Glutamatergic neuron (in vitro differentiated cells): ENCODE measurements at regions not wholly inside any gene's neighbourhood (a gene's known extent, or its start where the extent isn't known, plus 50 kb on each side); places are given as distances from the start of the nearest gene placed in this dataset.

ENCODE experiments used
- DNase-seq: peaks from one replicate; pipeline ENCODE4 v3.0.0; 2022
- H3K27ac Mint-ChIP-seq: one replicate; pipeline ENCODE4 v1.8.0; 2020; ENCODE audit warnings: mild to moderate bottlenecking, mixed read lengths, inconsistent platforms; ENCODE audit not compliant: unreplicated experiment
- H3K27me3 Mint-ChIP-seq: one replicate; pipeline ENCODE4 v1.8.0; 2020; ENCODE audit warnings: mild to moderate bottlenecking, moderate library complexity, mixed read lengths, inconsistent platforms; ENCODE audit not compliant: unreplicated experiment
- H3K36me3 Mint-ChIP-seq: one replicate; pipeline ENCODE4 v1.8.0; 2020; ENCODE audit warnings: mild to moderate bottlenecking, mixed read lengths, inconsistent platforms; ENCODE audit not compliant: unreplicated experiment
- H3K4me1 Mint-ChIP-seq: one replicate; pipeline ENCODE4 v1.8.0; 2020; ENCODE audit warnings: mild to moderate bottlenecking, low read depth, mixed read lengths, inconsistent platforms; ENCODE audit not compliant: unreplicated experiment
- H3K4me3 Mint-ChIP-seq: one replicate; pipeline ENCODE4 v1.8.0; 2020; ENCODE audit warnings: mild to moderate bottlenecking, mixed read lengths, inconsistent platforms; ENCODE audit not compliant: unreplicated experiment
- H3K9me3 Mint-ChIP-seq: one replicate; pipeline ENCODE4 v1.8.0; 2020; ENCODE audit warnings: mild to moderate bottlenecking, moderate library complexity, mixed read lengths, inconsistent platforms; ENCODE audit not compliant: unreplicated experiment
- CTCF ChIP-seq: fragments of 200-600 bp; sonication (generic); IDR thresholded peaks from one replicate; pipeline ENCODE4 v1.5.0; 2021; ENCODE audit not compliant: partially characterized antibody, unreplicated experiment

- Mint-ChIP-seq H3K36me3 (peaks cover 9% of the 10 kb centered on the region), H3K4me3 (no peak overlapping the region), H3K4me1 (no peaks in the 10 kb centered on the region), H3K27me3 (peaks cover 4% of the 10 kb centered on the region), H3K27ac (no peak overlapping the region), H3K9me3 (no peaks in the 10 kb centered on the region)
- DNase-seq, result no peak
- TF ChIP-seq CTCF, result no peak
These were observed 173.5 kb downstream of the PSMG1 start for GRCh38 chr21:39009587-39010225.

GRCh38 chr21:39007985-39008384 lies 175.3 kb downstream of the PSMG1 start:
- no peak for TF ChIP-seq CTCF
- Mint-ChIP-seq H3K27ac (no peak overlapping the region), H3K4me3 (no peak overlapping the region), H3K27me3 (peaks cover 4% of the 10 kb centered on the region), H3K9me3 (no peaks in the 10 kb centered on the region), H3K36me3 (peaks cover 9% of the 10 kb centered on the region), H3K4me1 (no peaks in the 10 kb centered on the region)
- DNase-seq, result no peak

GRCh38 chr21:39007532-39007931 lies 175.7 kb downstream of the PSMG1 start:
- Mint-ChIP-seq H3K27ac (no peak overlapping the region), H3K36me3 (peaks cover 9% of the 10 kb centered on the region), H3K4me1 (no peaks in the 10 kb centered on the region), H3K27me3 (peaks cover 4% of the 10 kb centered on the region), H3K9me3 (no peaks in the 10 kb centered on the region), H3K4me3 (no peak overlapping the region)
- no peak for DNase-seq
- TF ChIP-seq CTCF, result no peak

GRCh38 chr21:39006571-39007311 lies 176.5 kb downstream of the PSMG1 start:
- no peak for DNase-seq
- no peak for TF ChIP-seq CTCF
- peaks cover 4% of the 10 kb centered on the region for H3K27me3 Mint-ChIP-seq
- H3K27ac Mint-ChIP-seq, result no peak overlapping the region
- peaks cover 9% of the 10 kb centered on the region for H3K36me3 Mint-ChIP-seq
- no peaks in the 10 kb centered on the region for H3K4me1 Mint-ChIP-seq
- H3K9me3 Mint-ChIP-seq, result no peaks in the 10 kb centered on the region
- no peak overlapping the region for H3K4me3 Mint-ChIP-seq

GRCh38 chr21:39005502-39005787 lies 177.8 kb downstream of the PSMG1 start:
- H3K4me3 Mint-ChIP-seq, result no peak overlapping the region
- no peaks in the 10 kb centered on the region for H3K4me1 Mint-ChIP-seq
- H3K36me3 Mint-ChIP-seq, result peaks cover 9% of the 10 kb centered on the region
- TF ChIP-seq CTCF, result no peak
- H3K27me3 Mint-ChIP-seq, result peaks cover 6% of the 10 kb centered on the region
- no peak overlapping the region for H3K27ac Mint-ChIP-seq
- no peaks in the 10 kb centered on the region for H3K9me3 Mint-ChIP-seq
- DNase-seq, result no peak
